ENCODE measurements at regions not wholly inside any gene's neighbourhood (a gene's known extent, or its start where the extent isn't known, plus 50 kb on each side); places are given as distances from the start of the nearest gene placed in this dataset.

GRCh38 chr18:52283927-52284326, 56.1 kb upstream of the DCC start:
- no peak overlapping the region for H3K27ac ChIP-seq (ENCODE audit: low read depth, low read length, poor library complexity, severe bottlenecking)
- CTCF ChIA-PET (ENCODE audit: unreplicated experiment), result no interaction called here
- no peak overlapping the region for H3K4me3 ChIP-seq (ENCODE audit: low read depth, low read length, poor library complexity, severe bottlenecking)
- POLR2A ChIA-PET, result interaction anchor here (0.6 kb wide), 1 partner anchor 966 kb away, joined by 7 read pairs; no protein-coding TSS in a partner anchor
- DNase-seq (ENCODE audit: low spot score), result no peak
- no peaks in the 10 kb centered on the region for H3K9me3 ChIP-seq (ENCODE audit: low read length)
- no peaks in the 10 kb centered on the region for H3K4me1 ChIP-seq (ENCODE audit: insufficient read depth, low read length, poor library complexity, severe bottlenecking)
- no TSS peak for BruUV-seq (replicated peaks)
- no peaks in the 10 kb centered on the region for H4K20me1 ChIP-seq (ENCODE audit: insufficient read depth, low read length)
- intact Hi-C loops (cut with micrococcal nuclease; ENCODE audit: unreplicated experiment), result no loop called here
- no peaks in the 10 kb centered on the region for H3K9me2 ChIP-seq (ENCODE audit: insufficient read depth, low read length)
- no peak overlapping the region for H3K4me2 ChIP-seq (ENCODE audit: low read length)
- no peaks in the 10 kb centered on the region for H3K36me3 ChIP-seq (ENCODE audit: insufficient read depth, low read length)
- no peak for TF ChIP-seq EZH2phosphoT487 (IDR thresholded peaks at IDR 0.05; ENCODE audit: borderline replicate concordance, low read depth, low read length)
- TF ChIP-seq CTCF (conservative IDR thresholded peaks at IDR 0.05; ENCODE audit: low read length), result no peak
- no peaks in the 10 kb centered on the region for H3K79me2 ChIP-seq (ENCODE audit: insufficient read depth, low read depth, low read length)
- no peak overlapping the region for H2AFZ ChIP-seq (ENCODE audit: low read length)

- Histone ChIP-seq H3K4me1 (ENCODE audit: insufficient read depth, low read length, poor library complexity, severe bottlenecking) (no peaks in the 10 kb centered on the region), H3K79me2 (ENCODE audit: insufficient read depth, low read depth, low read length) (no peaks in the 10 kb centered on the region), H3K4me2 (ENCODE audit: low read length) (no peak overlapping the region), H2AFZ (ENCODE audit: low read length) (no peak overlapping the region), H3K36me3 (ENCODE audit: insufficient read depth, low read length) (no peaks in the 10 kb centered on the region), H3K4me3 (ENCODE audit: low read depth, low read length, poor library complexity, severe bottlenecking) (no peak overlapping the region), H3K9me3 (ENCODE audit: low read length) (no peaks in the 10 kb centered on the region), H3K27ac (ENCODE audit: low read depth, low read length, poor library complexity, severe bottlenecking) (no peak overlapping the region), H4K20me1 (ENCODE audit: insufficient read depth, low read length) (no peaks in the 10 kb centered on the region), H3K9me2 (ENCODE audit: insufficient read depth, low read length) (no peaks in the 10 kb centered on the region)
- DNase-seq (ENCODE audit: low spot score), result no peak
- no peak for TF ChIP-seq EZH2phosphoT487 (IDR thresholded peaks at IDR 0.05; ENCODE audit: borderline replicate concordance, low read depth, low read length)
- no peak for TF ChIP-seq CTCF (conservative IDR thresholded peaks at IDR 0.05; ENCODE audit: low read length)
- POLR2A ChIA-PET, result no interaction called here
- CTCF ChIA-PET (ENCODE audit: unreplicated experiment), result no interaction called here
- intact Hi-C loops (cut with micrococcal nuclease; ENCODE audit: unreplicated experiment), result no loop called here
- BruUV-seq (replicated peaks), result no TSS peak
Measured at GRCh38 chr18:52286675-52287074, 53.3 kb upstream of the DCC start.

- Histone ChIP-seq H3K9me3 (ENCODE audit: low read length) (no peaks in the 10 kb centered on the region), H4K20me1 (ENCODE audit: insufficient read depth, low read length) (no peaks in the 10 kb centered on the region), H3K4me1 (ENCODE audit: insufficient read depth, low read length, poor library complexity, severe bottlenecking) (no peaks in the 10 kb centered on the region), H3K9me2 (ENCODE audit: insufficient read depth, low read length) (no peaks in the 10 kb centered on the region), H3K79me2 (ENCODE audit: insufficient read depth, low read depth, low read length) (no peaks in the 10 kb centered on the region), H3K36me3 (ENCODE audit: insufficient read depth, low read length) (no peaks in the 10 kb centered on the region), H3K4me3 (ENCODE audit: low read depth, low read length, poor library complexity, severe bottlenecking) (no peak overlapping the region), H2AFZ (ENCODE audit: low read length) (no peak overlapping the region), H3K27ac (ENCODE audit: low read depth, low read length, poor library complexity, severe bottlenecking) (no peak overlapping the region), H3K4me2 (ENCODE audit: low read length) (no peak overlapping the region)
- intact Hi-C loops (cut with micrococcal nuclease; ENCODE audit: unreplicated experiment), result no loop called here
- ChIA-PET POLR2A (no interaction called here), CTCF (ENCODE audit: unreplicated experiment) (no interaction called here)
- no TSS peak for BruUV-seq (replicated peaks)
- no peak for DNase-seq (ENCODE audit: low spot score)
- TF ChIP-seq CTCF (conservative IDR thresholded peaks at IDR 0.05; ENCODE audit: low read length) (no peak), EZH2phosphoT487 (IDR thresholded peaks at IDR 0.05; ENCODE audit: borderline replicate concordance, low read depth, low read length) (no peak)
Measured at GRCh38 chr18:52287151-52287550, 52.8 kb upstream of the DCC start.

Data from OCI-LY7 (cell line).